HG02798 (cell line): ENCODE measurements at regions not wholly inside any gene's neighbourhood (a gene's known extent, or its start where the extent isn't known, plus 50 kb on each side); places are given as distances from the start of the nearest gene placed in this dataset.
"Not testable (repeated sequence)": the region's sequence is repeated elsewhere in the genome, so short reads cannot be mapped to it uniquely, and the experiment has no call there.

Experiments used
- ATAC-seq: cut with Tn5 transposase; IDR thresholded peaks from one replicate; pipeline ENCODE4 v1.9.1; 2021; ENCODE audit warnings: mild to moderate bottlenecking; ENCODE audit not compliant: unreplicated experiment, poor library complexity

GRCh38 chr3:139265131-139266016 lies 78.4 kb upstream of the MRPS22 start:
- ATAC-seq: no peak

DNA sequence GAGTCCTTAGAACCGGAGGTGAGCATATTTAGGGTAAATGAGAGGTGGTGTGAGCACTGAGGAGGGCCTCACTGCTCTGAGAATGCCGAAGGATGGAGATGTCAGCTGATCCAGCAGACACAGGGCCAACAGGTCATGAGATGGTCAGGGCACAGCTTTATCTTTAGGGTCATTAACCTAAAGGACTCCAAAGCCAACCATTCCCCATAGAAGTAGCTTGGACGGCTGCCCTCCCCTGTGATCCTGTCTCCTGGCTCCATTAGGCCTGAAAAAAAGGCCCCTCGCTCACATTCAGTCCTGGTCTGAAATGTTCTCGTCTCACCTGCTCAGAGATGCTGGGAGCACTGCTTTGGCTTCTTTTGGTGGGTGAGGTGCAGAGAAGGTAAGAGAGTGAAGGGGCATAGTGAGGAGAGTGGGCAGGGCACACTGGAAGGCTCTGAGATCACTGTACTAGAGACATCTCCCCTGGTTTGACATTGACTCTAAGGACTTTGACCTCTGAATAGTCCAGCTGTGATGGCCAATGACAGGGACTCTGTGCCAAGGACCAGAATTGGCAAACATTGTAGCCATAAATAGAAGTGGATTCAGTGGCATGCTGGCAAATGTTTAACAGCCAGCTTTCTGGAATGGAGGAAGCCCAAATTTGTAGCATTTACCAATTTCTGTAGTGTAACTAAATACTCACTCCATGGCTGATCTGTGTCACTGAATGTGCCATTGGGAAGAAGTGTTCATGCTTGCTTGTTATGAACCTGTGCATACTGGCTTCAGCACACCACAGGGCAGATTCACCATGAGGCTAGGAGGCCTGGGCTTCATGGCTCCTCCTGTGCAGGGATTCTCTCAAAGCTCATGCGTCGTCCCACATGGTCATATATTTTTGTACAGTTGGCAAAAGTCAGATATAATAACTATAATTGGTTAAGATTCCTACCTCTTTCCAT lies 76.2 kb upstream of the MRPS22 start:
- no peak for ATAC-seq

GRCh38 chr3:139269984-139270383 lies 73.8 kb upstream of the MRPS22 start:
- no peak for ATAC-seq

- ATAC-seq: not testable (repeated sequence)
Observed at GRCh38 chr3:139270652-139271051, 73.2 kb upstream of the MRPS22 start.

DNA sequence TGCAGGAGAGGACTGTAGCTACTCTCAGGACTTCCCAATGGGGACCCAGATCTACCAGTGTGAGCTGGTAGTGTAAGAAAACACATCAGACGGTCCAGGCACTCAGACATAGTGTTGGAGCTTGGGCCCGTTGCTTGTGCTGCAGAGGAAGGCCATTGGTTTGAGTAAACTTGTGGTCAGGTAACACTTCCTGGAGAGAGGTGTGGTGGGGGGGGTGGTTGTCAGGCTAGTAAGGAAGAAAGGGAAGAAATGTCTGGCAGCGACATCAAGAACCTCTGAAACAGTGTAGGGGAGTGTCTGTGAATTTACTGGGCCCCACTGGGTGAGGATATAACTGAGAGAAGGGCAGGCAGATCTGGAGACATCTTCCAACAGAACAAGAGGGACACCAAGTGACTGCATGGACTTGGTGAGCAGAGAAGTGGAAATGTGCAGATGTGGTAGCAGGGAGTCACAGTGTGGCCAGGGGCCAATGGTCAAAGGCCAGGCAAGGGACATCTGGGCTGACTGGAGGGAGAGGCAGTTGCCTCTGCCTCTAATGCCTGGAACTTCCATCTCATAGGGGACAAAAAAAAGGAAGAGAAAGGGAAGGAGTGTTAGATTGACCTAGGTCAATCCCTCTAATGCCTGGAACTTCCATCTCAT lies 63.7 kb upstream of the MRPS22 start:
- no peak for ATAC-seq

DNA sequence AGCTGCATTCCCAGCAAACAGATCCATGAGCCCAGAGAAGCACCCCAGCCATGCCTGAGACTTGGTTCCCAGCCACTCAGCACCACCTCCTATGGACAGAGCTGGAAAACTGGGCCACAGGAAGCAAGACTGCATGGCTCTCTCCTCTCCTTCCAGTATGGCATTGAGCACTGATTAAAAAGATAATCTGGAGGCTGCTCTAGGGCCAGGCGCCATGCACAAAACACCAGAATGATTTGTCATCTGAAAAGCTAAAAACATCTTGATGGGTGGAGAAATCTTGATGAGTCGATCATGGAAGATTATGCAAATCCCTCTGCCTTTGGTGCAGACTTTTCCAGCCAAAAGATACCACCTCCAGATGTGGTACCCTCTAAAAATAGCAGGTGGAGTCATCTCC lies 62.7 kb upstream of the MRPS22 start:
- ATAC-seq: no peak

DNA sequence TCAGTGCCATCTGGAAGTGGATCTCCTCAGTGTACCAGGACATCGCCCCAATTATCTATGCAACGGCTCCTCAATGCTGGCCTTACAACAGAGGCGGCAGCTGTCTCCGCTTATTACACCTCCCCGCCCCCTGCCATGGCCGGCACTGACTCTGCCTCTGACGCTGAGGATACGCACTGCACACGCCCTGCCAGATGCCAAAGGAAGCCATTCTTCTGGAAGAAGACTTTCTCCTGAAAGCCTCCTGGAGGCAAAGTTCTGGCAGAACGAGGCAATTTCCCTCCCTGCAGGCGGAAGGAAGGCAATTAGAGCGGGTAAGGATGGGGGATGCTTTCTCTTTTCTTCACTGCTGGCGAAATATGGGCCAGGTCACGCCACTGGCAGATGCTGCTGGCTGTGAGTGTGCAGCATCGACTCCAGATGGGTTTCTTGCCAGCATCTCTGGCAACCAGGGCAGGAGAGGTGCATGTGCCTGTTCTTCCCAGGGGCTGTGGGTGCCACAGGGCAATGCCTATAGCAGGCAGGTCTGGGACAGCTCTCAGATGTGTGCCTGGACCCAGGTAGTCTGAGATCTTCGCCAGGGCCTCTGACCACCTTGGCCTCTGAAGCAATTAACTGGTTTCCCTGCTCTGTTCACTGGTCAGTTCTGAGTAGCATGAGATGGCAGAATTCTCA lies 62.2 kb upstream of the MRPS22 start:
- no peak for ATAC-seq

DNA sequence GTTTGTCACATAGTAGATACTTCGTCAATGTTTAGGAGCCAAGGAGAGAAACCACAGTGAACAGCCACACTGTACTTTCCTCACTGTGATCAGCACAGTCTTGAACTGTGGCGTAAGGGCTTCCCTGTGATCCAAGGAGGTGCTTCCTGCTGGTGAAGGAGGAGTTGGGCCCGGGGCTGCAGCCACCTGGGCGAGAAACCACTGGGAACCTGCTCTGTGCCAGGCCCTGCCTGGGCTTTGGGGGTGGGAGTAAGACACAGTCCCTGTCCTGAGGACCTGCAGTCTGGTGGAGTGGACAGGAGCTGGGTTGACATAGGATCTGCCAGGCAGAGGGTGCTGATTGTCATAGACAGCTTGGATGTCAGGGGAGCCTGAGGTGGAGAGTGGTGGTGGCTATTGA lies 60.5 kb upstream of the MRPS22 start:
- ATAC-seq: no peak

DNA sequence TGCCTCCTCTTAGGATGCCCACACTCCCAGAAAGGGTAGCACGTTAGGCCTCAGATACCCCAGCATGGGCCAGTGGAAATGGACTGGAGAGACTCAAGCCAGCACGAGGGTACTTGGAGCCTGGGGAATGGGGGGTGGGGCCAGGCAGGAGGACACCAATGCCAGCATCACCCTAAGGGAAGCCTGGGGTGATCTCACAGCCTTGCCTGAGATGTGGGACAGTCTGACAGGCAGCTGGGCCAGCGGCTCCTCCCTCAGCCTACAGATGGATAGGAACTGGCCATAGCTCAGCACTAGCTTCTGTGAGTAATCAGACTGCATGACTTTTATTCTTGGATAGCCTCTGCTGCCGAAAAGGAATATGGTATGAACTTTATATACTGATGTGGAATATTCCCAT lies 59.6 kb upstream of the MRPS22 start:
- no peak for ATAC-seq

GRCh38 chr3:139285691-139286090 lies 58.1 kb upstream of the MRPS22 start:
- no peak for ATAC-seq

DNA sequence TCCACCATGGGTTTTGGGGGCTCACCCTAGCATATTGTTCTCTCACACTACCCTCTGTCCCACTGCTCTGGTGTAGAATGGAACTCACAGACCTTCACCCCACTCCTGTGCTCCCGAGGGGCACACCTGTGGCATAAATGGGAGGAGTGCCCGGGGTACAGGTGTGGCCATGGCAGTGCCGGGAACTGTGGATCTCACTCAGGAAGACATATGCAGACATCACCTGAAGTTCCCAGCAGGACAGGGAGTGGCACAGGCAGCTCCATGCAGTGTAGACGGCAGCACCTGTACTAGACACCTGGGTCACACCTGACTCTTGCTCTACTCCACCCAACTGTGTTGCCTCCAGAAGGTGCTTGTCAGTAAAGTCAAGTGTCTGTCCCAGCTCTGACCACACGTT lies 57.6 kb upstream of the MRPS22 start:
- no peak for ATAC-seq

GRCh38 chr3:139286825-139287224 lies 57.0 kb upstream of the MRPS22 start:
- ATAC-seq: no peak

- ATAC-seq: no peak
Observed at GRCh38 chr3:139287557-139287956, 56.3 kb upstream of the MRPS22 start.

GRCh38 chr3:139288266-139288821 lies 55.5 kb upstream of the MRPS22 start:
- no peak for ATAC-seq

DNA sequence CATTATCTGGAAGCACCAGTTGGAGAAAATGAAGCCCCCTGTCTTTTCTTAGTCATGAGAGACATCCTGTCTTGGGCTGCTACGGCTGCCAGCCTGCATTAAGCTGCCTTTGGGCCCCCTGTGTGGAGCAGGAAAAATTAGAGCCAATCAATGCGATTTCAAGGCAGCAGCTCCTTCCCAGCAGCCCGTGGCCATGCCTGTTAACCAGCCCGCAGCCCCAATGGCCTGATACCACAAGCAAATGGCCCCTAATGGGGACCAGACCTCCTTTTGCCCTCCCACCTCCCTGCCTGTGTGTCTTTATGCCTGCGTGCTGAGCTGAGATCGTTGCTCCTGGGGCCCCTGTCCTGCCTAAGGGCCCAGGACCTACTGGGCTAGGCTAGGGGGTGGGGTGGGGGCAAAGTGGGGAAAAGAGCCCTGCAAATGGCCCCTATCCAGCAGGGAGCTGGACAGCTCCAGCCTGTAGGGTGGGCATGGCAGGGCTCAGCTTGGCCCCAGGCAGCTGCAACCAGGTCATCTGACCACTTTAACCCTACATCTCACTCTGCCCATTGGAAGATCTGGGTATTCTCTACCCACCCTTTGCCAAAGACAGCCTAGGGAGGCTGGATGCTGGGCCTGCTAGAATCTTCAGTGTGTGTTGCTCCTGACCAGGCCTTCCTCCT lies 53.8 kb upstream of the MRPS22 start:
- no peak for ATAC-seq

DNA sequence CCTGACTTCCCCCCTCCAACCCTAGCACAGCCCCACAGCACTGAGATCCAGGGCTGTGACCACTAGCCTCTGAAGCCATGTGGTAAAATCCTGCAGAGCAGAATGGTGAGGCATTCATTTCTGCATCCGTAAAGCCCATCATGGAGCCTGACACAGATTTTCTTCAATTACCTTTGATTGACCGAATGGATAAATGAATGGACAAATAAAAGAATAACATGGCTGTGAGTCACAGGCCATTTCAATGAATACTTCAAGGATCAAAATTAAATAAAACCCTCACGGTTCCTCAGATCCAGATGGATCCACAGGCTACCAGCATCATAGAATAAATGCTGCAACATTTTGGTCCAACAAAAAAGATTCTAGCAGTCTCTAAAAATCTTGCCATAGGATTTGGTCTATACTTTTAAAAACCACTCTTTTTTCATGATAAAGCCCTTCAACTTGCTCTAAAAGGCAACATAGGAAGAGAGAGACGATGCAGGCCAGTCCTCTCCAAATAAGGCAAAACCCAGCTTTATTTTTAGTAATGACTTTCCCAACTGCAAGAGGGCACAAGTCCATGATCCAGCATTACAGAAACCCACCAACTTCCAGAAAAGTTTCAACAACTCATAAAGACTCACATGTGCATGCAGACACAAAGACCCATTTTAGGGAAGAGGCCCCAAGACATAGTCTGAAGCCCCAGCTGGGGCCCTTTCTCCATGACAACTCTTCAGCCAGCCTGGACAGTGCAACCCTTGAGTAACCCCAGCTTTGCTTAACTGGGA lies 52.4 kb upstream of the MRPS22 start:
- ATAC-seq: no peak

DNA sequence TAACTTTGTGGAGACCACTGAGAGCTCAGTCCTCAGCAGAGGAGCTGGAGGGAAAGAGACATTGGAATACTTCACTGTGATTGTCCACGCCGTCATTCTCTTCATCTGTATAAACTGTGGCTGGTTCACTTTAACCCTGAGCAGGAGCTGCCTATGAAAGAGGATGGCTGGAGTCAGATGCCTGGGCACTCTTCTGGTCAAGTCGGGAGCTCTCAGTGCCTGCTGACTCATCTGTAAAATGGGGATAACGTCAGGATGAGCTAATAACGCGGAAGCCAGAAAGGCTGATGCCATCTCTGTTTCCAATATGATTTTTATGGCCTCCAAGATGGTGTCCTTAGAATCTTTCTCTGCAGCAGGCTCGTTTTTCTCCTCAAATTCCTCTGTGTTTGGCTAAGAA lies 51.6 kb upstream of the MRPS22 start:
- ATAC-seq: no peak
